ENCODE measurements at regions not wholly inside any gene's neighbourhood (a gene's known extent, or its start where the extent isn't known, plus 50 kb on each side); places are given as distances from the start of the nearest gene placed in this dataset.

DNA sequence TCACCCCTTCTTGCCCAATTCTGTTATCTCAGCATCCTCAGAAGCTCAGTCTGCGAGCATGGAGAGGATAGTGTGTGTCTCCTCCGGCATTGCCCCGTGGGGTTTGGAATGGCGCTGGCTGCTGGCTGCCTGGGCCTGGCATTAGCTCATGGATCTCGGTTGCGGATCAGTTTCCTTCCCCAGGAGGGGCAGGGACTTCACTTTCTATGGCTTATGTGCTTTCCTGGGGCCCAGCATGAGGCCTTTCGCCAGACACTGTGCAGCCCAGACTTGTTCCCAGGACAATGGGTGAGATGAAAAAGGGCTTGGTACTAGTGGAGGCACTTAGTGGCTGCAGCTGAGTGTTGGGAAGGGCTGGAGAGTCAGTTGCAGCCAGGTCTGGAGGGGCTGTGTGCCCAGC lies 143.3 kb downstream of the GLI2 start:
- DNase-seq = peak in 1 of 56 donors; percentile 27

DNA sequence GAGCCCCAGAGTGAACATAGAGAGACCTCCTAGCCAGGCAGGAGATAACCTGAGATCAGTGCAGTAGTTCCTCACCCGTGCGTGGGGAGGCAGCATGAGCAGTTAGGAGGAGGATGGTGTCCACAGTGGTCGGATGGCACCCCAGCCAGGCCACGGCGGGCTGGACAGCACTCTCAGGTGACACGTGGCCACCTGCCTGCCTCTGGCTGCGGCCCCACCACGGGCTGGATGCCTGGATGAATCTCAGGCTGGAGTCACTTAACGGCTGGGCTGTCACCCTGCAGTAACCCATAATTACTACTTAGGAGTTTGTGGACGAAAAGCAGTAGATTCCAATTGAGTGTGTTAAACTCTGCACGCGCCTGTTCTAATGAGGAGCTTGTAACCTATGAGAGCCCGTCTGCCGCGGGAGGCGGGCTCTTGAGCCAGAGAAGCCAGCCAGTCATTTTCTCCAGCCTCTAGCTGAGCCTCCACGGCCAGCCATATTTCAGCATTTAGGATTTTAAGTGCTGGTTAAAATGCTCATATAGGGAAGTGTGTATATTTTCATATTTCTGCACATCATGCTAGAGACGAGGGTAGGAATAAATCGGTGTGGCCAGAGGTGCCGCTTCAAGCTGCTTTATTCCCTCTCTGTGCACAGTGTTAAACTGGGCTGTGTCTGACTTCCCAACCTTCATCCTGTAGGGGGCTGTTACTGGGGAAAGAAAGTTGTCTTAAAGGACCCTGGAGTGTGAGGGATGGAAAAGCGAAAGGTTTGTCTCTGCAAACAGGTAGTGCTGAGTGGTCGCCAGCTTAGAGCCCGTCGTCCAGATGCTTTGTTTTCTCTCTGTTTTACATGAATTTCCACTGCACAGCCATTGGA lies 144.0 kb downstream of the GLI2 start:
- DNase-seq = peak in 4 of 56 donors; percentile 34 to 51 (median 40)

DNA sequence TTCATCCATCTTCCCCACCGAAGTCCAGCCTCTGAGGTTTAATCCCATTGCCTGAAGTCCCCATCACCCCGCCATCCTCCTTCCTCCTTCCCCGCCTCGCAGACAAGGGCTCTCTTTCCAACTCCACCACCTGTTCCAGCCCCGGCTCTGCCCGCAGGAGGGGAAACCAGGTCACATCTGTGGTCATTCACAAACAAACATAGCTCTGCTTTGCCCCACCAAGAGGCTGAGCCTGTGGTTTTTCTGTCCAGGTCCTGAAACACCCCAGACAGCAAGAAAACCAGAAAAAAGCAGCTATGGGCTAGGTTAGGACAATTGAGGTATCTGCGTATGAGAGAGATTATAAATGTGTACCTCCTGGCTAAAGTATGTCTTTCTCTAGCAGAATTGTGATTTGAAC lies 144.7 kb downstream of the GLI2 start:
- DNase-seq = no peak

DNA sequence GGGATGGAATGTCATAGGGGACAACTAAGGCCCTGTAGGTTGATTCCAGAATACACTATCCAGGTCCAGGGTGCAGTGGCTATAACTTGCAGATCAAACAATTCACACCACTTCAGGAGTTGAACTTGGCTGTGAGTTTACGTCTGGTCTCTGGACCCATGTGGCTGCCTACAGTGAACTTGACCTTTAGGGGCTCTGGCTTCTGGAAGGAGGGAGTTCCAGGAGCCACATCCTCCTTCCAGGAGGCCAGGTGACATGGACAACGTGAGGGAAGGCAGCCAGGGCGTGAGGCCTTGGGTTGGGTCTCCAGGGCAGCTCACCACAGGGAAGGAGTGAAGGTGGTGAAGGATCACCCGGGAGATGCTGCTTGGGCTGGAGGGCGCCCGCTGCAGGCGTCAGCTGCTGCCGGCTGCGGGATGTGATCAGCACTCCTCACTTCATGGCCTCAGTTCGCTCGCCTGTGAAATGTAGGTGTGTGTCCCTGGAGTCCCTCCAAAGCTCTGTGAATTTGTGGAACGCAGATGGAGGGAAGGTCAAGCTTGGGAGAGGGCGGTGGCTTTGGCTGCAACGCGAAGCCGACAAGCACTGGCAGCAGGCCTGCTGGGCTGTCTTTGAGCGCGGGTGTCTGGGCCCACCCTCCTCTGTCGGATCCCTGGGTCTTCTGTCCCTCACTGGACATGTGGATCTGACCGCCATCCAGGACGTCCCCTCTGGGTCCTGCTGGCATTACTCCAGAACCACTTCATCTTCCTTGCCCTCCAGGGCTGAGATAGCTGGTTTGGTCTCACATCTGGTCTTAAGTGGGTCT lies 146.5 kb downstream of the GLI2 start:
- no peak for DNase-seq

DNA sequence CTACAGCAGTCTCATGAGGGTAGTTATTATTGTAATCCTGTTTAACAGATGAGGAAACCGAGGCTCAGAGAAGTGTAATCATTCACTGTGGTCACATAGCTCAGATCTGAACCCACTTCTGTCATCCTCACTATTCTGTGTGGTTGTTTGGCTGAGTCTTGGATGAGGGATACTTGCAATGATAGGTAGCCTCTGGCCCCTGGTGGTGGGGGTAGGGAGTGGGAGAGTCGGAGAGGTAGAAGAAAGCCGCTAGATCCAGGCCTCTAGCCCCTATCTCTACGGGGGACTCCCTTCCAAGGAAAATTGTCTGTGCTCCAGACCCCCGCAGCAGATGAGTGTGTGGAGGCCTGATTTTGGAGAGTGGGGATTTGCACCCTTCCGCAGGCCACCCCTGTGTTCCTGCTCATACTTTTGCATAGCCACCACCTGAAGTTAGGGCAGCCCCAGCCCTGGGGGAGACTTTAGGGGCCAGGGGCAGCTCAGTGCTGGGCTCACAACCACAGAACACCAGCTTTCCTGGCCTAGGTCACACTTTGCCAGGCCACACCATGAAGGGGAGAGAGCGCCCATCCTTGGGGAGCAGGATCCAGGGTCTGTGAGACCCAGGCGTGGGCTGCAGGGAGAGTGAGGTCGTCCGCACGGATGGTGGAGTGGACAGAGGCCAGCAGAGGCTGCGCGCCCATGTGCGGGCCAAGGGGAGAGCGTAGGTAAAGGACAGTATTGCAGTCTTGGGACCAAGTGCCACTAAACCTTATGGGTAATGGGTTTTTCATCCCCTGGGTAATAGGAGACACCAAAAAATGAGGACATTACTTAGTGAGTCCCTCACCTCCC lies 148.2 kb downstream of the GLI2 start:
- DNase-seq = no peak

DNA sequence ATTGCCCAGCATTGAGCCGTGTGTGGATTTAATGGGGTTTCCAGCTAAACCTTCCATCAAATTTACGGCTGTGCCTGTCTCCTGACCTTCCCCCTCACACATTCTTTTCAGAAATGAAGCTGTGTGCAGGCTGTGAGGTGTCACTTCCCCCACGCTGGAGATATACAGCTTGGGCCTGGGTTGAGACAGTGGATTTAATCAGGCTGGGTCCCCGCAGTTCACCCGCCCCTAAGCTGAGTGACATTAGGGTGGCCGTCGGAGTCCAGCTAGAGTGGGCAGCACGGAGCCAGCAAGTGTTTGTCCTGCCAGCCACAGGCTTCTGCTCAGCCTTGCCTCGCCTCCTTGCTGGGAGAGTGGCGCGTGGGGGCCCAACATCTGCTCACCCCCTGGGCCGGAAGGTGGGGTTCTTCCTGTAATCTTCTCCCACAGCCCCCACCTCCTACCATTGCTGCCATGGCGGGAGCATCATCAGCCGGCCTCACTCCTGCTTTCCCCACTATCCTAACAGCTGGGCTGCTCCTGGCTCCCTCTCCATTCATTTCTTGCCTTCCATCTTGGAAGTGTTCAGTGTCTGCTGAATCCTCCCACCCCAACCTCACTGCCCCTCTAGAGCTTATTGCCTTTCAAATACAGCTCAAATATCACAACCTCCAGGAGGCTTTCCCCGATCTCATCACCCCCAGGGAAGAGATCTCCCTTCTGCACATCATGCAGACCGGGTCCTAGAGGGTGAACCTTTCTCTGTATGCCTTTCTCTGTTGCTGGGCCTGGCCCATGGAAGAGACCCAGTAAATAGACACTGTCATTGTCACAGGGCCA lies 149.0 kb downstream of the GLI2 start:
- no peak for DNase-seq

DNA sequence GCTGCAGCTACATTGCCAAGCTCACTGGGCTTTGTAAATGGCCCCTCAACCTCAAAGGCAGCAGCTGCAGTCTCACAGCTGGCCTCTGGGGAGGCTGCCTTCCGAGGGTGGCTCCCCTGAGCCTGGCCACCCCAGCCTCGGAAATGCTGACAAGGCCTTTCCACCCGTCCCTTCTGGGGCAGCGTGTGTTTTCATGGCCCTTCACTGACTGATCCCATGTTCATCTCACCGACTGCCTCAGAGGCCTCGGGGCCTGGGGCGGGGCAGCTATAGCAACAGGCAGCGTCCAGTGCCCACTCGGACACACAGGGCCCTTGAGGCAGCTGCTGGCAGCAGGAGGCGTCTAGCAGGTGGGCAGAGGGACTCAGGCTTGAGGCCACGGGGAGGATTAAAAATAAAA lies 149.7 kb downstream of the GLI2 start:
- no peak for DNase-seq

DNA sequence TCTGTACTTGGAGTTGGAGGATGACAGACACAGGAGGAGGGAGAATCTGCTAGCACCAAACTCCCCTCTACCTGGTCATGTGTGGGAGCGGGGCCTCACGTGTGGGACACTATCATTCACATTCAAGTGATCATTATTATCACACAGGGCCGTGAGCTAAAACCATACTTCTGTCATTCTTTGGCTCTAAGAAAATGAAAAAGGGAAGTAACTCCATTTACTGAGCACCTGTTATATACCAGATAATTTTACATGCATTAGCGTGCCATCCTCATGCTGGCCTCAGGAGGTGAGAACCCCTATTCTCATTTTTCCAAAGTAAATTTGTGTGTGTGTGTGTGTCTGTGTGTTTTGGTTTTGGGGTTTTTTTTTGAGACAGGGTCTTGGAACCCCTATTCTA lies 150.1 kb downstream of the GLI2 start:
- DNase-seq = no peak

DNA sequence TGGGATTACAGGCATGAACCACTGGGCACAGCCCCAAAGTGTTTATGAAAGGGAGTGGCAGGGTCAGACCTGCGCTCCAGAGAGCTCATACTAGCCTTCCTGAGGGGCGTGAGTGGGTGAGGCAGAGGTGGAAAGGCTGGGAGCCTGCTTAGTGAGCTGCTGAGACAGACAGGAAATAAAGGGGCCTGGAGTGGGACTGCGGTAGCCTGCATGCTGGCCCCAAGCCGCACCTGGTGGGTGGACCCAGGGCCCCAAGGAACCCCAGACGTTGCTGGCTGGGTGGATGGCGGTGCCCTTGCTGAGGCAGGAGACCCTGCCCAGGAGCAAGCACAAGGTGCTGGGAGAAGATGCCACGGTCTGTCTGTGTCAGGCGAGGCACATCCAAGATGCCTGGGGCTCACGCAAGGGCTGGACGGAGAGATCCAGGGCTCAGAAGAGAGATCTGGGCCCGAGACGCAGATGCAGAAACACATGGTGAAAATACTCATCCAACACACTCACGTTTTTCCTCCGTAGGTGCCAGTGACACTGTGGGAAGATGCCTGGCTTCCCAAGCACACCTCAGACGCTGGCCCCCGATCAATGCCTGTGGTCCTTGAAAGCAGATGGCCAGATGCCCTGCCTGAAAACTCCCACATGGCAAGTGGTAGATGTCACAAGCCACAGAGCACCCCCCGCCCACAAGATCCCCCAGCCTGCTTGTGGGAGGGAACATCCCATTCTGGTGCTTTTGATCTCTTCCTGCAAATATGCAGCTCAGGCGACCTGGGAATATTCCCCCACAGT lies 151.1 kb downstream of the GLI2 start:
- no peak for DNase-seq

DNA sequence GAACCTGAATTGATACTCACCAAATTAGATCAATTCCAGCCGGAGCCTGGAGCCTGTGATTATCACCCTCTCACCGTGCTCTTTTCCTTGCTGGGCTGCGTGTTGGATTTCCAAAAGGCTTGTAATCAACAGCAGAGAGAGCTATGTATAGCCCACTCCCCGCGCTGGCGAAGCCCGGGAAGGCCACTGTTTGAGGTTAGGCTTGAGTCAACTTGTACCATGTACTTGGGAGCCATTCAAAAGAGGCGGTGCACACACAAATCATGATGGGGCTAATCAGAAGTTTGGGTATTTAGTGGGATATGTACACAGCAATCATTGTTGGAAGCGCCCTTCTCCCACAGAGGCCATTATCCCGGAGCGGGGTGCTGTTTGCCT lies 151.6 kb downstream of the GLI2 start:
- no peak for DNase-seq

DNA sequence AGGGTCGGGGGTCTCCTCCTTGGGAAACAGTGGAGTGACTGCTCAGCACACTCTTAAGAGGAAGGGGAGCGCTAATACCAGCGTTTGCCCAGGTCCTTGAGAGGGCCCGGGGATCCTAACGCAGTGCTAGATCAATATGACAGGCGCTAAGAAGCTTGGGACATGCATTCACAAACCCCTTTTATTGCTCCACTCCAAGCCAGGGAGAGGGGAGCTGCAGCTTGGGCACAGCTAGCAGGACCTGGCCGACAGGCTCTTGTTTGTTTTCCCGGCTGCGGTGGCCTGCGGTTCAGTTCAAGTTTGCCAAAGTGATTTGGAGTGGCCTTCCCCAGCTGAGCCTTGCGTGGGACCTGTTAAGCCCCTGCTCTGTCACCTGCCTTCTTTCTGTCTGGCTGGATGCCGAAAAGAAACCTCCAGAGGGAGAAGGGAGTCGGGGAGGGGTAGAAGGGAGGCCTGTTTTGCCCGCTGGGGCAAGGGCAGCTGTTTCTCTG lies 152.1 kb downstream of the GLI2 start:
- DNase-seq = no peak

DNA sequence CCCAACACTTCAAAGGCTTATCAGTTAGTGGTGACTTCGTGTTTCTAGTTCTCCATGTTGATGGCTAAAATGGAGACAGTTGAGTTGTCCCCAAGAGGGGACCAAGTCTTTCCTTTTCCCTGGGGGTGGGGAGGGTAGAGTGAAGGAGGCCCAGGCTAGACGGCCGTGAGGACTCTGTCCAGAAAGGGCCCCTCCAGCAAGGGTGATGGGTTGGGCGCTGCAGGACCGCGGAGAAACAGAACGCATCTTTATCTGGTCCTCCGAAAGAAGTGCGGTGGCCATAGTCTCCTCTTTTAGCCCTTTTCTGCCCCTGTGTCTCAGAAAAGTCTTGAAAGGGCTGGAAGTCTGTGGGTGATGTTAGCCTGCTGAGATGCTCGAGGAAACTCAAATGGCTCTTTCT lies 153.2 kb downstream of the GLI2 start:
- DNase-seq = no peak

DNA sequence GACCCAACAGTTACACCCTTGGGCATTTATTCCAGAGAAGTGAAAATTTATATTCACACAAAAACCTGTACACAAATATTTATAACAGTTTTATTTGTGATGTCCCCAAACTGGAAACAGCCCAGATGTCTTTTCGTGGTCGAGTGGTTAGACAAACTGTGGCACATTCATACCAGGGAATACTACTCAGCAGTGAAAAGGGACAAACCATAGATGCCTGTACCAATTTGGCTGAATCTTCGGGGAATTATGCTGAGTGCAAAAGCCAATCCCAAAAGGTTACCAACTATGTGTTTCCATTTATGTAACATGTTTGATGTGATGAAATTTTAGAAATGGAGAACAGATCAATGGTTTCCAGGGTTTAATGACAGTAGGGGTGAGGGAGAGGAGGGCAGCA lies 154.3 kb downstream of the GLI2 start:
- DNase-seq = no peak

DNA sequence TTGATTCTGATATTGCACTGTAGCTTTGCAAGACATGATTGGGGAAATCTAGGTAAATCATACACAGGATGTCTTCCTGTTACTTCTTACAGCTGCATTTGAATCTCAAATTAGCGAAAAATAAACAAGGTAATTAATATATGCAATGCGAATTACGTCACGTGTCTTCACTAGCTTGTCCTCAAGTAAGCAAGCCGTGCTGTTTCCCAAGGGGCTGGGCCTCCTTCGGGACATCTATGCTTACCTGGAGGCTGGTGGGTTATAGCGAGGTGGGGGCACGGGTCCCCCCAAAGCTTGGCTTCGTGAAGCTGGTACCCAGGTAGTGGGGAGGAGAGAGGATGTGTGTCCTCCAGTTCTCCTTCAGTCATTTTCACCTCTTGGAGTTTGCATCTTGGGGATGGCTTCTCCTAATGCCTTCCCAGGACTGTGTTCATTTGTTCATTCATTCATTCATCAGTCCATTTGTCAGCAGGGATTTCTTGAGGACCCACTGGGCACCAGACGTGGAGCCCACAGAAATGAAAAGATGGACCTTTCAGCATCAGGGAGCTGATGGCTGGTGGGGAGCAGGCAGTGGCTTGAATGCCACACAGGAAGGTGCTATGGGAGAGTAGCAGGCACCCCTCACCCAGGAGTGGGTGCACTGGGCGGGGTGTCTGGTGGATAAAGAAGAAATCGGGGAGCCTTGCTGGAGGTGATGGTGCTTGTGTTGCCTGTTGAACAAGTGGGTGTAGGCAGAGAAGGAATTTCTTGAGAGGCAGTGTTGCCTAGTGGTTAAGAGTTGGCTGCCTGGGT lies 155.1 kb downstream of the GLI2 start:
- no peak for DNase-seq

DNA sequence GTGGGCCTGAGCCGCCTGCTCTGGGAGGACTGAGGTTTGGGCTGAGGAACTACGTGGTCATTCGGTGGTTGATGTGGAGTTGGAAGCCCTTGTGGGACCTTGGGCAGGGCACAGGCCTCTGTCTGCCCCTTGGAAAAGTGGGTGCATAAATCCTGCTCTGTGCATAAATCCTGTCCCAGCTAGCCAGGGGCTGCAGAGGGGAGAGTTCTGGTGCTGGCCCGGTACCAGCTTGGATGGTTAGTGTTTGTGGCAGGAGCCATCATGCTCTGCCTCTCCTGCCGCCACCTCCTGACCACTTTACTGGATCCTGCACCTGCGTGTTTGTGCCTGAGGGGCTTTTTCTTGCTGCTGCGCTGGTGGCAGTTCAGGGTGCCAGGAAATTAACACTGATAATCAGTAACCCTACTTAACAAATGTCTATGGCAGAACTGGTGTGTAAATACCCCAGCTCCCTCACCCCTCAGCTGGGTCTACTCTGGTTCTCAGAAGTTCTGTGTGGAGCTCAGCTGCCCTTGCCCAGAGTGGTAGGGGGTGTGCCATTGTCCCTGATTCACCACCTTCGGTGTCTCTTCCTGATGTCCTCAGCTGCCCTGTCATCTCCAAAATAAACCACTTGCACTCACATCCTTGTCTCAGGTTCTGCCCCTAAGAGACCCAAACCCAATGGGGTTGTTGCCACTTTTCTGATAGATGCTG lies 156.8 kb downstream of the GLI2 start:
- no peak for DNase-seq

DNA sequence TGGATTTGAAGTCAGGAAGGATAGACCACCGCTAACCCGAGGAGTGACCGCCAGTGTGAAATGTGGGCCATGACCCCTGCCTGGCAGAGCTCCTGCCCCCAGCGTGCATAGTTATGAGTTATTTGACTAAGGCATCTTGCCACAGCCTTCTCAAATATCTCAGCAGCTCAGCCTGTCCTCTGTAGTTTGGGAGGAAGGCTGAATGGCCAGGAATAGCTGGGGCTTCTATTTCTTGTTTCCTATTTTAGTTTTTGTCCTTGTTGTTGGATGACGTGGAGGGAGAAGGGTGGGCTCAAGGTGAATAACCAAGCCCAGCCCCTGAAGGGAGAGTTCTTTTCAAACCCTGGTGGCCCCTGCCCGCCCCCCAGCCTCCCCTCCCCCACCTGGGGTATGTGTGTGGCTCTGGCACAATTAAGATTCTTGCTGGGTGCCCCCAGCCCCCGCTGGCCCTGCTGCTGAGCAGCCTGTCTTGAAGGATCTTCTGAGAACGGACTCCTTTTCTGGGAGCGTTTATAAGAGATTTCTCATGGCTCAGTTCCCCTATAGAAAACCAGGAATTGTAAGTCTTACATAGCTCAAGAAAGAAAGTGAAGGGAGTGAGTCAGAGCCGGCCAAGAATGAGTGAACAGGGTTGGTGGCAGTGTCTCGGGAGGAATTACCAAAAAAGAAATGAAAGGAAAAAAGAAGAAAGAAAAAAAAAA lies 157.4 kb downstream of the GLI2 start:
- DNase-seq = peak in 6 of 56 donors; percentile 14 to 58 (median 38)

DNA sequence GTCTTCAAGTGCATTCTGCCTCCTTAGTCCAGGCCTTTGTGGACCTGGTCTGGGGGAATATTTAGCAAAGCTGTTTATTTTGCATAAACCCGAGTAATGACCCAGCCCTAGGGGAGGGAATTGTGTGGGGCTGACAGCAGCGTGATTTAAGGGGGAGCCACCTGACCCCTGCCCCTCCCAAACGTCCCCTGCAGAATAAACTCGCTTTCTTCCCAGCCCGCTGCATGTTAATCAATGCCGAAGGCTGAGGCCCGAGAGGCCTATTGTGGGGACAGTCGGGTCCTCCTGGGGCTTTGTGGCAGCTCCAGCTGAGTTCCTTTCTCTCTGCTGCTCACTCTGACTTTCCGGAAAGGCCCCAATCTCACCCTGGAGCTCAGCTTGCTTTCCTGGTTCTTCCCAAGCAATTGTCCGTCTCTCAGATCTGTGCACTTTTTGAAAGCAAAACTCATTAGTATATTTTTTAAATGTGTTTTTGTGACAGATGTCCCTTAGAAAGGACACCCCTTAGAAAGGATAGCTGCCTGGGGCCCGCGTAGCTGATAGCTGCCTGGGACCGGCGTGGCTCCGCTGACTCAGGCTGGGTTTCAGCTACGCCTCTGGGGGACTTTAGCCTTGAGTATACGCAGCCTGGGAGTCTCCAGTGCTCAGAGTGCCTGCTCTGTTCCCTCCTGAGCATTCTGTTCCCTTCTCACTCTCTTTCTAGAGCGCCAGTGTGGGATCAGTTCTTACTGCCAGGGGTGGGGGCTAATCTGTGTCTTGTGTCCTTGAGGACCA lies 158.3 kb downstream of the GLI2 start:
- DNase-seq = peak in 6 of 56 donors; percentile 22 to 43 (median 30)
